HG02588 (cell line): ENCODE measurements at regions not wholly inside any gene's neighbourhood (a gene's known extent, or its start where the extent isn't known, plus 50 kb on each side); places are given as distances from the start of the nearest gene placed in this dataset.

ENCODE experiments used
- ATAC-seq: cut with Tn5 transposase; IDR thresholded peaks from one replicate; pipeline ENCODE4 v1.9.1; 2021; ENCODE audit warnings: mild to moderate bottlenecking, moderate library complexity; ENCODE audit not compliant: unreplicated experiment

DNA sequence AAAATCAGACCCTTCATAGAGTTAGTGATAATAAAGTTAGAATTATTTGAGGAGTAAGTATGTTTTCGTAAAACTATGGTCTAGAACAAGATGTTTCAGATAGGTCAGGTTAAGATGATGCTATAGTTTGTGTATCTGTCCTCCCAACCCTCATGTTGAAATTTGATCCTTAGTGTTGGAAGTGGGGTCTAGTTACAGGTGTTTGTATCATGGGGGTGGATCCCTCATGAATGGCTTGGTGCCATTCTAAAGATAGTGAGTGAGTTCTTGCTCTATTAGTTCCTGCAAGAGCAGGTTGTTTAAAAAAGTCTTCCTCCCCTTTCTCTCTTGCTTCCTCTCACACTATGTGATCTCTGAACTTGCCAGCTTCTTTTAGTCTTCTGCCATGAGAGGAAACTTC lies 707.3 kb upstream of the FOXG1 start:
- ATAC-seq, result no peak

DNA sequence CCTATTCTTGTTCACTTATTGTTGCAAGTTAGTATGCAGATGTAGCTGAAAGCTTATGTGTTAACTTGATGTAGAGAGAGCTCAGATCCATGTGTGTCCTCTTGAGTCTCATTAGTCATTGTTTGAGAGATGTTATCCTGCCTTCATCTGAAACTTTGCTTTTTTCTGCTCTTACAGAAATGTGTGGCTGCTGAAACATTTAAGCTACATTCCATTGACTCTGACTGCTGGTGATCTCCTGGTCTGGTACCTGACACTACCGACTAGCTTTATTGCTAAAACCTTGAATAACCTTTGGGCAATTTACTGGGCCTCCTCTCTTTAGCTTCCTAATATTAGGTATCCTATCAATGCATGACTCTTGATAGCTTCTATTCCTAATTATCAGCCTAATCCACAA lies 705.6 kb upstream of the FOXG1 start:
- no peak for ATAC-seq

DNA sequence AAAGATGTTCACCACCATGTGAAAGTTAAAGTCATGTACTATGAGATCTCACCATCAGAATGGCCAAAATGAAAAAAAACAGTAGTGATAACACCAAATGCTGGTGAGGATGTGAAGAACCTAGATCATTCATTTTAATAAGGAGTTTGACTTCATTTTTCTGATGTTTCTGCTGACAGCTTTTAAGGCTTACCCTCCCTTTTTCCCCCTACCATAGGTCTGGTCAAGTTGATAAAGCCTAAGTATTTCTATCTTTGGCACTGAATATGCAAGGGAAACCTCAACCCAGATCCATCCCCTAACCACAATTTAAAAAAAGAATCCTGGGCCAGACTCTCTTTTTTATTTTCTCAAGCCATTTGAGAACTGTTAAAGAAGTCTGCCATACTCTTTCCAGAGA lies 689.6 kb upstream of the FOXG1 start:
- no peak for ATAC-seq

DNA sequence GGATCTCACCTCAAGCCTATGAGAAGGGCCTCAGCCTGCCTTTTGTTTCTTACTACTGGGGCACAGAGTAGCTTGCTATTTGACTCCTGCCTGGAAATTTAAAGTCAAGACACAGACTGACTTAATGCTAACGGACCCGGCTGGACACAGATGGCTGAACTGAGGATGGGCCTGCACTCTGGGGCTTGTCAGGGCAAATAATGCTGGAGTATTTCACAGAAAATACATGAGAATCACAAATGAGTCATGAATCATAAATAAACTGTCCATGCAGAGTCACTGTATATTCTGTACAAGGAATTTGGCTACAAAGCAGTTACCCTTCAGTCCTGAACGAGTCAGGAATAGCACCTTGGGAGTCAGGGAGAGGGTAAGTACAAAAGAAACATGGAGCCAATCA lies 683.2 kb upstream of the FOXG1 start:
- ATAC-seq, result no peak

DNA sequence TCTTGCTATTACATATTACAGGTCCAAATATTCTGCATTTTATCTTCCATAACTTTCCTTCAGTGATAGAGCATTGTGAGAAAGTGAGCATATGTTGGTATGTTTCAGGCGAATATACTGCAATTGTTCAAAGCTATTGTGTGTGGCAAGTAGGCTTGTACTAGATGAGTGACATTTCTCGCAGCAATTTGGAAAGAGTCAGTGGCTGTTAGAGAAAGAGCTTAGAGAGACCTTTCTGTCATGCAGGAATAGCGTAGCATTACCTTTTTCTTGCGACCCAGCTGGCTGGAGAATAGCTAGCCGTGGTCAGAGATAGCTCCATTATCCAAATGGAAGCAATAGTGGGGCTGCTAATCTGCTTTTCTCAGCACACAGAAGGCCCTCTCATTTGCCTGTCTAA lies 678.5 kb upstream of the FOXG1 start:
- no peak for ATAC-seq

DNA sequence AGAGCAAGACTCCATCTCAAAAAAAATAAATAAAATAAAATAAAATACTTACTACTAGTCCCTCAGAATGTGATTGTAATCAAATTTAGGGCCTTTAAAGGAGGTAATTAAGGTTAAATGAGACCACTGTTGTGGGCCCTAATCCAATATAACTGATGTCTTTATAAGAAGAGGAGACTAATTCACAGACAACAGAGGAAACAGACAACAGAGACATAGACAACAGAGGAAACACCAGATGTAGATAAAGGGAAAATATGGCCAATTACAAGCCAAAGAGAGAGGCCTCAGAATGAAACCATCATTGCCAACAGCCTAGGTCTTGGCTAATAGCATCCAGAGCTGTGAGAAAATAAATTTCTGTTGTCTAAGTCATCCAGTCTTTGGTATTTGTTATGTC lies 669.0 kb upstream of the FOXG1 start:
- ATAC-seq, result no peak

DNA sequence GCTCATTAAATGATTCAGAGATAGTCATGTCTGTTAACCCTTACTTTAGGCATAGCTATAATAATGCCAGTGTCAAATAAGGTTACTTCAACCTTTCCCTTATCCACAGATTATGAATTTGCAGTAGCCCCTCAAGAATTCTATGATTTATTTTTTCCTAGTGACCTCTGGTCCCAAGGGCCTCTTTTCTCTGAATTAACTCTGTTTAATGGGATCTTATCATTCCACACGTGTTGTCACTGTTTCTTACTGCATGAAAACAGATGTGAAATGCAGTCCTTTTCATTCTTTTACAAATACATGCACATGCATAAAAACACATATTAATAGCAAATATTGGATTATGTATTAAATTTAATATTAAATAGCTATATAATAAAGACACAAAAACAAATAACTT lies 667.7 kb upstream of the FOXG1 start:
- no peak for ATAC-seq

DNA sequence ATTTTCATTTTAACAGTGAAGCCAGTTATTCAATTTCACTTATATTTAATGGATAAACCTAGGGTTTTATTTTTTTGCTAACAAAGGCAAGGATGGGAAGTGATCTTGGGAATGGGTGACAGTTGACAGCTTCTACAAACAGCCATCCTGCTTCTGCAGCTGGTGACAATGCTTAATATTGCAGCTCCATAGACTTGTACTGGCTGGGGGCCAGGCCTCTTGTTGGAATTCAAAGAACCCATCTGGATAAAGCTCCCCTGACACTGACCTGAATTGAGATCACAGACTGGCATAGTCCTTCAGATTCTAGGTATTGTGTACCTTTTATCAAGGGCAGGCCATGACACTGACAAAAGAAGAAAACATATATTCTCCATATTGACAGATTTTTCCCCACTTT lies 664.6 kb upstream of the FOXG1 start:
- ATAC-seq, result no peak

DNA sequence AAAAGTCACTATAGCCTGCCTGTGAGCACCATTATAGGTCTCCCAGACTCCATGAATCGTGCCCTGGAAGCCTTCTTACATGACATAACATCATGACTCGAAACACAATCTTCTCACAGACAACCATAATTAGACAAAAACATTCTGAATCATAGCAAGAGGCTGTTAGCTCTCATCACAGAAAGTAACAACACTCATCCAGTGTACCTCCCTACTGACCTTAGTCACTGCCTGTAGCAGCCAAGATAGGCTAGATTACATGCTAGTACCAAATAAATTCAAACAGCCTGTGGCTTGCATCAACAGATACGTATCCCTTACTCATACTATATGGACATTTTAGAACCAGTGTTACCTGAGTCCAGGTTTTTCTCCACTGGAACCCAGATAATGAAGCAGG lies 663.8 kb upstream of the FOXG1 start:
- ATAC-seq, result no peak

DNA sequence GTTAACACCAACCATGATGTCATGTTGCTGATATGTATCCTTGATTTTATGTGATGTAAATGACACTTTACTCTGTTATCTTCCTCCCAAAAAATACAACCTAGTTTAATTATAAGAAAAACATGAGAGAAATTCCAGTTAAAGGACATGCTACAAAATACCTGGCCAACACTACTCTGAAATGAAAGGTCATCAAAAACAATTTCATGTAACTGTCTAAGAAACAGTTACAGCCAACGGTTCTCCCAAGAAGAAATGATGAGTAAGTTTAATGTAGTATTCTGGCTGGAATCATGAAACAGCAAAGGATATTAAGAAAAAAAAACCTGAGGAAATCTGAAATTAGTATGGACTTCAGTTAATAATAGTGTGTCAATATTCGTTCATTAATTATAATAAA lies 653.3 kb upstream of the FOXG1 start:
- no peak for ATAC-seq

DNA sequence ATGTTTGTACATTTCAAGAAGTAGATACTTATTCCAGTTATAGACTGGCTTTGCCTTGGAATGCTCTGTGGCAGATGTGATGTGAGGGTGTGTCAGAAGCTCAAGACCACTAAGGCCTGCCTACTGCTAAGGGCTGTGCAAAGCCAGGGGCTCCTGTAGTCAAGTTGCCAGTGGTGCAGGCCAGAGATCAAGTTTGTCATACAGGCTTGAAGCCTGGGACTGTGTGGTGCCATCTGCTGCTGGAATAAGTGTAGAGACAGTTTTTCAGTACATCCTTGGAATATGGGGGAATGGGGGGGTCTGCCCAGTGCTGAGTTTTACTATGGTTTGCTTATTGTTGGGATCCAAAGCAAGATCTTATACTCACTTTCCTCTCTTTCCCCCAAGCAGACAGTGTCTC lies 649.9 kb upstream of the FOXG1 start:
- no peak for ATAC-seq

DNA sequence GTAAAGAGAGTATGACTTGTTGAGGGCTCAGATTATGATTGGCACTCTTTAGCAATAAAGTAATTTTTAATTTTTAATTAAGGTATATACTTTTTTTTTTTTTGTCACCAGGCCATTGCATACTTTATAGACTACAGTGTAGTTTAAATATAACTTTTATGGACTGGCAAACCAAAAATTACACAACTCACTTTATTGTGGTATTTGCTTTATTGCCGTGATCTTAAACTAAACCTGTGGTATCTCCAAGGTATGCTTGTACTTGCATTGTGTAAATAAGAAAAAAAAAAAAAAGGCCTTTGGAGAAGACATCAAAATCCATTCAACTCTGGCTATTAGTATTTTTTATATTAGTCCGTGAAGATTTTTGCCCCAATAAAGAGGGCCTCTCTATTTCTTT lies 646.7 kb upstream of the FOXG1 start:
- no peak for ATAC-seq

DNA sequence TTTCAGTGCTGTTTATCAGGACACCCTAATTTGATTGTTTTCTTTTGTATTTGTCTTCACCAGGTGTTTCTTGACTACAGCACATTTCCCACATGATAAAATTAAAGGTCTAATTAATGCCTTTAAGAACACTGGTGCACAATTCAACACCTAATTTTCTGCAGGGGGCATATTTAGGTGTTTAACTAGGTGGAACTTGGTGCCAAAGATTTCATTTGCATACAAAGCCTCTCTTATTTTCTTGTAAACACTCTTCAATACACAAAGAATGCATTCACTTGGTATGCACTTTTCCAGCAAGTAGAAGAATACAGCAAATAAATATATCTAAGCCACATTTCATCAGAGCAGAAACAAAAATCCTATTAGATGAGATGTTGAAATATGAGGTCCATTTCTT lies 646.2 kb upstream of the FOXG1 start:
- no peak for ATAC-seq

DNA sequence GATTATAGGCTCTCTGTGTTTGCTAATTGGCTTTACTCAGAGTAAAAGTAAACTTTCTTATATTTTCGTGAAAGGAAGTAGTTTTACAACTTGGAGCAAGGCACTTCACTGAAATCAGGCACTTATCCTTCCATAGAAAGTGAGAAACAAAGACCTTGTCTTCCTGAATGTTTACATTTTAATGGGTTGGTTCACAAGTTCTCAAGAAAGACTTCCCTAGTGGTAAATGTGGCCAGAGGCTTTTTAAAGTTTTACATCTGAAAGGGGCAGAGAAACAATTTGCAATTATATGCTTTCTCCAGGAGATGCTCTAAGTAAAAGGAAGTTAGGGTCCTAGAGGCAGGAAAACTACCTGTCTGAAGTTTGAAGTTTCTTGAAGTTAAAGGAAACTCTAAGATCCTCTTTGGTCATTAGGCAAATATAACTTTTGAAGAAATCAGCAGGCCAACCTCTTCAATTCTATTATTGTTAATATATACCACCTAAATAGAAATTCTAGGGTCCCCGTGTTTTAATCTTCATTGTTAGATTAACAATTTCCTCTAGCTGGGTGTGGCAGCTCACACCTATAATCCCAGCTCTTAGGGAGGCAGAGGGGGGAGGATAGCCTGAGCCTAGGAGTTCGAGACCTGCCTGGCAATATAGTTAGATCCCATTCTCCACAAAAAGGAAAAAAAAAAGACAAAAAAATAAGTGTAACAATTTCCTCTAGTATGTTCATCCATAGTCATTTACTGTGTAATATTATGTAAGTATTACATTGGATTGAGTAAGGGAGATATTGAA lies 644.9 kb upstream of the FOXG1 start:
- no peak for ATAC-seq

DNA sequence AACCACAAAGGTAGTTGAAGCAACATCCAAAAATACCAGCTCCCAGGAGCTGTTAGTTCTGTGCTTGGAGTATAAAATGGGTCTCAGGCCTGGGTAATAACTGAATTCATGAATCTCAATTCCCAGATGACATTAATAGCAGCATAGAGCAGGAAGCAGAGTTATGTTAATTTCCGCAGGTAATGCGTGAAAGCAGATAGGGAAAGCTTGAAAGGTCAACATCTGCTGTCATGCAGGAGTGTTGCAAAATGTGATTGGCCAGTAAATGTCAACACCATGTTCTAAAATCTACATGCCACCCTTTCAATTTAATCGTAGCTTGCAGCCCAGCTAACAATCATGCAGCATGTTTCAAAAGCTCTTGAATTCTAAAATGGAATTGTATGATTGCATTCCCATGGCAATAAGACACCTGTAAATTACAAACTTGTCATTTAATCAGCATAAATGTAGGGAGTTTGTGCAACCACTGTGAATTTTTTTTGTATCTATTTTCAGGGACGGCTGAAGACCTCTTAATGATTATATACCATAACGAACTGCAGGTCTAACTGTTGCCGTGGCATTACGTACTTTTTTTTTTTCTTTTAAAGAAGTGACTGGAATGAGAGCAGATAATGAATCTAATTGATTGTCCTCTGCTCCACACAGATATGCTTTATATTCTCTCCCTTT lies 635.8 kb upstream of the FOXG1 start:
- no peak for ATAC-seq

DNA sequence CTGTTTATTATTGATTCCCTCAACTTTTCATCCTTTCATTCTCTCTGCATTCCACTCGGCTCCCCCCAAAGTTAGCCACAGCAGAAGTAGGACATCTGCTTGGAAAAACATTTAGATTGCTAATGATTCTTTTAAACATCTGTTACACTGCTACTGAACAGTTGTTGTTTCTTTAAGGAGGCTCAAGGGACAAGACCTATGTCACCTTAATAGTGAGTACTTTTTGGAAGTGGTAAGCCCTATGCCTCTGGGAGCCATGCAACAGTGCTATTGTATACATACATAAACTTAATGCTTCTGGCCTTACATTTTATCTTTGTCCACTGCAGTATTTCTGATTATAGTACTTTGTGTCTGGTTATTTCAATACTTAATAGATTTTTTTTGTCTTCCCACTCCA lies 628.2 kb upstream of the FOXG1 start:
- no peak for ATAC-seq

DNA sequence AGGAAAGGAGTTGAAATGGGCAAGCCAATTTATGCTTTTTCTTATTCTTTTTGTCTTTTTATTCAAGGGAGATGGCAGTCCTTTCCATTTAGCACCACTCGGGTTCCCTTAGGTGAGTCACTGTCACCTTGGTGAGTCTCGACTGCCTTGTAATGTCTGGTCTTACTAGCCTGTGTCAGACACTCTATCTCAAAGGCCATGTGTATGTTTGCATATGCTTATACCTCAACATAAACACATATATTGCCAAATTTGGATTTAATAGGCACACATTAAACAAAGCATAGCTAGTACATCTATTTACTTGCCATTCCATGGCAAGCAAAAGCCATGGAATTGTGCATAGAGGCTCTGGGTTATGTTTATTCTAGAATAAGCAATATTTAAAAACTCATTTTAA lies 624.9 kb upstream of the FOXG1 start:
- no peak for ATAC-seq

DNA sequence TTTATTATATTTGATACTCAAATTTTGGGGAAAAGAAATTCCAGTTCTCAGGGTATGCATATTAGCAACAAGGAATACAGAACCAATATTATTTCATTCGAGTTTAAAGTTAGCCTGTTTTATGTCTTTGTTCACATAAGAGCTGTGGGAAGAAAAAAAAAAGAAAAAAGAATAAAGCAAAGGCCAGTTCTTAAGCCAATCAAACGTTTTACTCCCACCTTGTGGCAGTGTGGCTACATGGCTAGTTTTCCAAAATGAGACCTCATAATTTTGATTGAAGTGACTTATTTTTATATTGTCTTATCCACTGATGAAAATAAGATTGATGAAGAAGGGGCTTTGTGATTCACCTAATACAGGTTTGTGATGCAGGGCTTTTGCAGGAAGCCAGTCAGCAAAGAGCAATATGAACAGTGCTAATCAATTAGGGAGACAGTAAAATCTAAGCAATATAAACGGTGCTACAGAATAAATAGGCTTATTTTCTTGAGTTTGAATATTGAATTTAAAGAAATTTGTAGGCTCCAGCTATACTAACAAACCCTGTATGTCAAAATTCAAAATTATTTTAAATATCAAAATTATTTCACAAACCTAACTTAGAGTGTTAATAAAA lies 624.1 kb upstream of the FOXG1 start:
- ATAC-seq, result no peak

DNA sequence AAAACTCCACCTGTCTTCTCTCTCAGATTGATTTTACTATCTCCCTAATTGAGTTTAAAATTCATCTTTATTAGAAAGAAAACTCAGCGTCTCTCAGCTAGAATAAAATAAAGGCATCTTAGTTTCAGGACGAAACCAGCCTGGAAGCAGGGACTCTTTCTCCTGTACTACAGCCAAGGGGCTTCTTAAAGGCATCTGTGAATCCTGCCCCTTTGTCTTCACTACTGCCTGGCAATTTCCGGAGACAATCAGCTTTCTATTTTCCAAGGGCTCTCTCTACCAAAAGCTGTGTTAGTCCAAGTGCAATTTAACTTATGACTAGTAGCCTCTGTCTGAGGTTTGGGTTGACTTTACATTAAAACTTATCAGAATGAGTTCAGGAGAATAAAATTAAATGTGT lies 623.3 kb upstream of the FOXG1 start:
- ATAC-seq, result no peak

DNA sequence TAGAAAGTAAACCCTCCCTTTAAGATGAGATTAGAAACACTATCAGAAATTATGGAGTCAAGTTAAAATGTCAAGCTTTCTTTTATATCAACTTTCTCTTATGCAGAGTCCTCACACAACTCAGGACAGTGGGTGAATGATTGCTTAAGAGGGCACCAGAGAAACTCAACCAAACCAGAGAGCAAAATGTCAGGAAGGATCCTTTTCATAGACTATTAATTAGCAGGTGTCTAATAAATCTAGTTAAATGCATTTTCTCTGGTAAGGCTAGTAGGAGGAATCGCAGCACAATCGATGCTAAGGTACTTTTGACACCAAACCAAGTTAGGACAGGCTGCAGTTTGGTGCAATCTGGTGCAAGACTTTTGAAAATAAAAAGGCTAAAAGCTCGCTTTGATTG lies 614.7 kb upstream of the FOXG1 start:
- no peak for ATAC-seq

DNA sequence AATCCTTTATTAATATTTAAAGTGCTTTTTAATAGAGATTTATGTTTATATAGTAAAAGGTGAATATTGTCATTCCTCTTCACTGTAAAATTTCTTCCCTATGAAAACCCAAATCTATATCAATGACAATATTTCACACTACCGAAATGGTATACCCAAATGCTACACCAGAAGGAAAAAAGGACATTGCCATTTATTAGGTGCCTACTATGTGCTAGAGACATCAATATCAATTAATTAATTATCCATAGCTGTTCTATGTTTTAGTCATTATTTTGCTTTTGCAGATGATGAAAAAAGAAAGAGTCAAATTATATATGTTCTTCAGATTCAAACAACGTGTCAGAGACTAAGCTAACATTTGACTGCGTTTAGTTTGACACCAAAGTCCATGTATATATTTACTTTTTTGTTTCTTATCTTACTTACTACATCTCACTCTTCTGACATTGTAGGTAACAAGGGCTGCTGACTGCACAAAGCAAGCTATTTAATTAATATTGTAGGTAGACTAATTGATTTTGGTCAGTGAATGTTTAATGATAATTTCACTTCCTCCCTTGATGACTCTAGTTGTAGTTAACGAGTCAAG lies 614.0 kb upstream of the FOXG1 start:
- ATAC-seq, result no peak

DNA sequence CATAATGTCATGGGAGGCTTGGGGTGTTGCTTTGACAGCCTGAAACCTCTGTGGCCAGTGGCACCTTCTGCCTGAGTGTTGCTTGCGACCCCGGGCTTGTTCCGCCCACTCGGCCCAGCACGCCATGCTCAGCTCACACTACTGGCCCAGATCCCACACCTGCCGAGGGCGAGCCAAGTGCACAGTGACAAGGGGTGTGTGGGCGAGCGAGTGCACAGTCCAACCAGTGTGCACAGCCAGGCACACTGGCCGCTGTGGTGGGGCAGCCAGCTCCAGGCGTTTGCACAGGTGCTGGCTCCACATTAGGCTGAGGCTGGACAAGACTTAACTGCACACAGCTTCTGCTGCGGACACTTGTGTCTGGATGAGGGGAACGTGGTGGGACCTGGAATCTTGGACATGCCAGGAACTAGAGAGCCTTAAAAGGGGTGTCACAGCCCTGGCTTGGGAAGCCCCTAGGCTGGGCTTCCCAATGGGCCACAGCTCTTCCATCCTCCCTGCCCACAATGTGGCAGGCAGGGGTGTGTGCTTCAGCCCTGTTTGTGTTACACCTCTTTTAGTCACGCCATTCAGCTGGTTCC lies 609.2 kb upstream of the FOXG1 start:
- ATAC-seq, result no peak
